Body of pancreas (tissue), 4 donors: ENCODE measurements at regions not wholly inside any gene's neighbourhood (a gene's known extent, or its start where the extent isn't known, plus 50 kb on each side); places are given as distances from the start of the nearest gene placed in this dataset.

Source experiments
- CTCF ChIP-seq, 7 experiments: fragments of 450-650 bp in 4 of 7; fragments of 200-600 bp in 3 of 7; sonication (generic) in 3 of 7; IDR thresholded peaks; one replicate each; pipeline ENCODE4 v1.5.1; 2016 to 2019; ENCODE audit warnings: antibody characterized with exemption in 7 of 7
- POLR2A ChIP-seq, 3 donors: fragments of 450-650 bp; IDR thresholded peaks; one replicate each; pipeline ENCODE4 v1.6.1; 2016; ENCODE audit warnings: antibody characterized with exemption in 3 of 3, mild to moderate bottlenecking in 2 of 3

GRCh38 chr3:117865338-117865737 lies 1155.8 kb downstream of the TUSC7 start:
- TF ChIP-seq CTCF (IDR thresholded peaks at IDR 0.05): no peak
- no peak for TF ChIP-seq POLR2A (IDR thresholded peaks at IDR 0.05)
